ENCODE measurements at regions not wholly inside any gene's neighbourhood (a gene's known extent, or its start where the extent isn't known, plus 50 kb on each side); places are given as distances from the start of the nearest gene placed in this dataset.
A peak's percentile ranks its signal among the peaks of the same experiment; 100 is the strongest.

- H3K36me3 Mint-ChIP-seq (ENCODE audit: low read depth): no peaks in the 10 kb centered on the region
- H3K4me3 Mint-ChIP-seq: no peak overlapping the region
- peak overlapping the region; percentile 63 for H3K27ac Mint-ChIP-seq (ENCODE audit: unreplicated experiment)
- TF ChIP-seq CTCF (conservative IDR thresholded peaks at IDR 0.05): no peak
- no peak for DNase-seq (ENCODE audit: low read depth, low spot score)
- H3K4me1 Mint-ChIP-seq: no peaks in the 10 kb centered on the region
- peaks cover 2% of the 10 kb centered on the region for H3K27me3 Mint-ChIP-seq (ENCODE audit: low read depth)
- H3K9me3 Mint-ChIP-seq: no peaks in the 10 kb centered on the region
Observed at GRCh38 chr1:91121366-91121765, 99.5 kb upstream of the ZNF644 start.

GRCh38 chr1:91120936-91121335 lies 99.1 kb upstream of the ZNF644 start:
- Mint-ChIP-seq H3K27me3 (ENCODE audit: low read depth) (peaks cover 2% of the 10 kb centered on the region), H3K27ac (ENCODE audit: unreplicated experiment) (peak overlapping the region; percentile 63), H3K4me1 (no peaks in the 10 kb centered on the region), H3K36me3 (ENCODE audit: low read depth) (no peaks in the 10 kb centered on the region), H3K9me3 (no peaks in the 10 kb centered on the region), H3K4me3 (no peak overlapping the region)
- DNase-seq (ENCODE audit: low read depth, low spot score): no peak
- no peak for TF ChIP-seq CTCF (conservative IDR thresholded peaks at IDR 0.05)

GRCh38 chr1:91120421-91120820 lies 98.6 kb upstream of the ZNF644 start:
- Mint-ChIP-seq H3K4me3 (no peak overlapping the region), H3K36me3 (ENCODE audit: low read depth) (no peaks in the 10 kb centered on the region), H3K9me3 (no peaks in the 10 kb centered on the region), H3K4me1 (no peaks in the 10 kb centered on the region), H3K27ac (ENCODE audit: unreplicated experiment) (no peak overlapping the region), H3K27me3 (ENCODE audit: low read depth) (peaks cover 2% of the 10 kb centered on the region)
- TF ChIP-seq CTCF (conservative IDR thresholded peaks at IDR 0.05): no peak
- no peak for DNase-seq (ENCODE audit: low read depth, low spot score)

GRCh38 chr1:91104712-91105111 lies 82.9 kb upstream of the ZNF644 start:
- H3K27ac Mint-ChIP-seq (ENCODE audit: unreplicated experiment): no peak overlapping the region
- H3K4me3 Mint-ChIP-seq: no peak overlapping the region
- TF ChIP-seq CTCF (conservative IDR thresholded peaks at IDR 0.05): no peak
- no peaks in the 10 kb centered on the region for H3K4me1 Mint-ChIP-seq
- H3K36me3 Mint-ChIP-seq (ENCODE audit: low read depth): no peaks in the 10 kb centered on the region
- H3K27me3 Mint-ChIP-seq (ENCODE audit: low read depth): no peaks in the 10 kb centered on the region
- no peak for DNase-seq (ENCODE audit: low read depth, low spot score)
- peaks cover 5% of the 10 kb centered on the region for H3K9me3 Mint-ChIP-seq

- no peak for DNase-seq (ENCODE audit: low read depth, low spot score)
- H3K4me3 Mint-ChIP-seq: no peak overlapping the region
- peaks cover 4% of the 10 kb centered on the region for H3K4me1 Mint-ChIP-seq
- no peak for TF ChIP-seq CTCF (conservative IDR thresholded peaks at IDR 0.05)
- peaks cover 2% of the 10 kb centered on the region for H3K9me3 Mint-ChIP-seq
- no peaks in the 10 kb centered on the region for H3K36me3 Mint-ChIP-seq (ENCODE audit: low read depth)
- H3K27ac Mint-ChIP-seq (ENCODE audit: unreplicated experiment): no peak overlapping the region
- H3K27me3 Mint-ChIP-seq (ENCODE audit: low read depth): no peaks in the 10 kb centered on the region
Observed at GRCh38 chr1:91101328-91101727, 79.5 kb upstream of the ZNF644 start.
